H1 (cell line): ENCODE measurements at regions not wholly inside any gene's neighbourhood (a gene's known extent, or its start where the extent isn't known, plus 50 kb on each side); places are given as distances from the start of the nearest gene placed in this dataset.

Experiments used
- CTCF ChIA-PET: fragments of 300-600 bp; sonication (Branson Sonifier 250); formaldehyde crosslinking; loops from one replicate; lab custom pipeline; 2021; ENCODE audit not compliant: partially characterized antibody; lab: Charles Lee
- POLR2A ChIA-PET: fragments of 300-600 bp; sonication (Branson Sonifier 250); formaldehyde crosslinking; loops from one replicate; lab custom pipeline; 2021; ENCODE audit warnings: inconsistent platforms; ENCODE audit not compliant: partially characterized antibody; lab: Charles Lee
- DNase-seq, 2 experiments: peaks; one replicate each; pipeline versions ENCODE4 v3.0.0 to v3.0.0-alpha.2; 2010 to 2022; ENCODE audit warnings: low spot score in 2 of 2, low read depth in 1 of 2, mixed read lengths in 1 of 2
- FAIRE-seq: peaks from 2 replicates; lab custom pipeline; 2011; peaks lifted over from hg19 to GRCh38; lab: Jason Lieb, UNC
- H2AFZ ChIP-seq: 2 replicates; pipeline ENCODE4 v1.8.1; 2012; ENCODE audit warnings: low read length, inconsistent platforms
- H2AK5ac ChIP-seq: 2 replicates; pipeline ENCODE4 v1.6.1; 2013; ENCODE audit warnings: low read depth, low read length
- H2BK120ac ChIP-seq: replicated peaks from 2 replicates; pipeline ENCODE3; 2013; ENCODE audit warnings: low read depth, low read length, inconsistent platforms
- H2BK12ac ChIP-seq: 2 replicates; pipeline ENCODE4 v1.6.1; 2013; ENCODE audit warnings: low read depth, low read length
- H2BK15ac ChIP-seq: 2 replicates; pipeline ENCODE4 v1.6.1; 2013; ENCODE audit warnings: low read length
- H2BK20ac ChIP-seq: 2 replicates; pipeline ENCODE4 v1.6.1; 2013; ENCODE audit warnings: low read length
- H2BK5ac ChIP-seq: 2 replicates; pipeline ENCODE4 v1.6.1; 2013; ENCODE audit warnings: low read depth, low read length
- H3K14ac ChIP-seq: 2 replicates; pipeline ENCODE4 v1.6.1; 2013; ENCODE audit warnings: inconsistent platforms; ENCODE audit not compliant: insufficient read length
- H3K18ac ChIP-seq: 2 replicates; pipeline ENCODE4 v1.6.1; 2013; ENCODE audit warnings: low read length; ENCODE audit errors: extremely low read depth
- H3K23ac ChIP-seq: 2 replicates; pipeline ENCODE4 v1.6.1; 2013; ENCODE audit warnings: inconsistent platforms; ENCODE audit not compliant: insufficient read length
- H3K23me2 ChIP-seq: 2 replicates; pipeline ENCODE4 v1.6.1; 2013; ENCODE audit warnings: low read depth, low read length
- H3K27ac ChIP-seq: 2 replicates; pipeline ENCODE4 v1.6.1; 2011; ENCODE audit warnings: low read depth, low read length, inconsistent platforms
- H3K27me3 ChIP-seq, 4 experiments: replicated peaks in 1 of 4; 1 replicate in 1 of 4; 2 replicates in 3 of 4; pipeline versions ENCODE4 v1.6.1 to v1.8.1; 2011 to 2013; ENCODE audit warnings: low read length in 3 of 4, mild to moderate bottlenecking in 3 of 4, inconsistent platforms in 2 of 4, mixed read lengths in 2 of 4, moderate library complexity in 1 of 4; ENCODE audit not compliant: control insufficient read depth in 3 of 4, insufficient read depth in 3 of 4; ENCODE audit errors: extremely low read depth in 1 of 4
- H3K36me3 ChIP-seq, 4 experiments: 2 replicates each; pipeline versions ENCODE4 v1.6.1 to v1.8.1; 2011 to 2013; ENCODE audit warnings: mild to moderate bottlenecking in 4 of 4, low read length in 3 of 4, moderate library complexity in 2 of 4, control low read depth in 1 of 4, inconsistent platforms in 1 of 4; ENCODE audit not compliant: insufficient read depth in 4 of 4, control insufficient read depth in 2 of 4
- H3K4ac ChIP-seq: replicated peaks from 2 replicates; pipeline ENCODE3; 2013; ENCODE audit warnings: low read length, low read depth, mixed read lengths, inconsistent platforms; ENCODE audit not compliant: insufficient read length
- H3K4me1 ChIP-seq, 4 experiments: replicated peaks in 1 of 4; 1 replicate in 1 of 4; 2 replicates in 3 of 4; pipeline versions ENCODE4 v1.6.1 to v1.8.1; 2011 to 2013; ENCODE audit warnings: low read length in 3 of 4, inconsistent platforms in 2 of 4, mixed read lengths in 1 of 4; ENCODE audit not compliant: insufficient read depth in 4 of 4, control insufficient read depth in 3 of 4
- H3K4me2 ChIP-seq, 2 experiments: 2 replicates each; pipeline versions ENCODE4 v1.6.1 to v1.8.1; 2011 to 2013; ENCODE audit warnings: low read depth in 2 of 2, low read length in 2 of 2, control low read depth in 1 of 2, inconsistent platforms in 1 of 2, mild to moderate bottlenecking in 1 of 2; ENCODE audit not compliant: insufficient read depth in 1 of 2
- H3K4me3 ChIP-seq, 4 experiments: fragments of 200-600, 300-600 bp in 1 of 4; sonication (generic), shearing (Covaris generic), sonication (Bioruptor Twin) in 1 of 4; 2 replicates each; pipeline versions ENCODE4 v1.5.1 to v1.8.1; 2011 to 2016; ENCODE audit warnings: low read length in 4 of 4, low read depth in 3 of 4, control low read depth in 2 of 4, inconsistent platforms in 2 of 4, mild to moderate bottlenecking in 2 of 4, mixed read lengths in 1 of 4, moderate library complexity in 1 of 4; ENCODE audit not compliant: insufficient read depth in 2 of 4; ENCODE audit errors: extremely low read depth in 1 of 4
- H3K56ac ChIP-seq: replicated peaks from 2 replicates; pipeline ENCODE3; 2013; ENCODE audit warnings: low read depth, mild to moderate bottlenecking, mixed read lengths, low read length, inconsistent platforms; ENCODE audit not compliant: insufficient read length
- H3K79me1 ChIP-seq: 2 replicates; pipeline ENCODE4 v1.6.1; 2013; ENCODE audit warnings: low read depth, low read length, control low read depth
- H3K79me2 ChIP-seq, 2 experiments: 2 replicates each; pipeline versions ENCODE4 v1.6.1 to v1.8.1; 2012 to 2013; ENCODE audit warnings: low read length in 2 of 2, mild to moderate bottlenecking in 2 of 2, inconsistent platforms in 1 of 2; ENCODE audit not compliant: insufficient read depth in 2 of 2, control insufficient read depth in 1 of 2
- H3K9ac ChIP-seq, 4 experiments: replicated peaks in 1 of 4; 1 replicate in 1 of 4; 2 replicates in 3 of 4; pipeline versions ENCODE4 v1.6.1 to v1.8.1; 2011 to 2013; ENCODE audit warnings: low read depth in 3 of 4, low read length in 3 of 4, control low read depth in 2 of 4, mild to moderate bottlenecking in 2 of 4, moderate library complexity in 2 of 4, inconsistent platforms in 1 of 4; ENCODE audit errors: extremely low read depth in 1 of 4
- H3K9me3 ChIP-seq, 2 experiments: 2 replicates each; pipeline versions ENCODE4 v1.6.1 to v1.8.1; 2012 to 2013; ENCODE audit warnings: mild to moderate bottlenecking in 2 of 2, moderate library complexity in 2 of 2, control low read depth in 1 of 2, inconsistent platforms in 1 of 2, low read depth in 1 of 2, low read length in 1 of 2, mixed read lengths in 1 of 2; ENCODE audit not compliant: insufficient read depth in 2 of 2
- H4K20me1 ChIP-seq, 2 experiments: replicated peaks in 1 of 2; 2 replicates each; pipeline versions ENCODE3 to v1.8.1; 2011 to 2013; ENCODE audit warnings: inconsistent platforms in 2 of 2, low read length in 2 of 2, mild to moderate bottlenecking in 1 of 2; ENCODE audit not compliant: insufficient read depth in 2 of 2, control insufficient read depth in 1 of 2
- H4K5ac ChIP-seq: 2 replicates; pipeline ENCODE4 v1.6.1; 2013; ENCODE audit warnings: low read length, low read depth, mixed read lengths, inconsistent platforms; ENCODE audit not compliant: insufficient read length
- H4K8ac ChIP-seq: 2 replicates; pipeline ENCODE4 v1.8.0; 2013; ENCODE audit warnings: mild to moderate bottlenecking, moderate library complexity, low read length, inconsistent platforms; ENCODE audit not compliant: insufficient read depth; ENCODE audit errors: extremely low read depth
- H4K91ac ChIP-seq: replicated peaks from 2 replicates; pipeline ENCODE3; 2013; ENCODE audit warnings: low read length, mixed read lengths, inconsistent platforms; ENCODE audit not compliant: insufficient read length
- RFX5 ChIP-seq: IDR thresholded peaks from 2 replicates; pipeline ENCODE4 v1.6.1; 2011; ENCODE audit warnings: low read depth, low read length, improper control_type of control experiment, borderline replicate concordance
- TAF7 ChIP-seq: optimal IDR thresholded peaks from 2 replicates; pipeline ENCODE3; 2011; ENCODE audit warnings: low read depth, mild to moderate bottlenecking, inconsistent platforms, low read length, moderate library complexity, borderline replicate concordance
- YY1 ChIP-seq: IDR thresholded peaks from 2 replicates; pipeline ENCODE4 v1.6.1; 2011; ENCODE audit warnings: low read depth, mild to moderate bottlenecking, low read length
- WGBS, 2 experiments: shearing (Covaris generic) in 1 of 2; methylation state at CpG; one replicate each; pipeline versions ENCODE4 v1.1.6 to v1.1.7; 2013 to 2015; ENCODE audit warnings: low lambda C conversion rate in 2 of 2, mixed read lengths in 2 of 2, inconsistent platforms in 1 of 2, low coverage in 1 of 2, missing lambda C conversion rate in 1 of 2; ENCODE audit not compliant: insufficient replicate concordance in 2 of 2, insufficient coverage in 1 of 2, insufficient read length in 1 of 2; ENCODE audit errors: extremely low coverage in 1 of 2, missing lambda C conversion rate in 1 of 2; 5-methylcytosine and 5-hydroxymethylcytosine counted together

DNA sequence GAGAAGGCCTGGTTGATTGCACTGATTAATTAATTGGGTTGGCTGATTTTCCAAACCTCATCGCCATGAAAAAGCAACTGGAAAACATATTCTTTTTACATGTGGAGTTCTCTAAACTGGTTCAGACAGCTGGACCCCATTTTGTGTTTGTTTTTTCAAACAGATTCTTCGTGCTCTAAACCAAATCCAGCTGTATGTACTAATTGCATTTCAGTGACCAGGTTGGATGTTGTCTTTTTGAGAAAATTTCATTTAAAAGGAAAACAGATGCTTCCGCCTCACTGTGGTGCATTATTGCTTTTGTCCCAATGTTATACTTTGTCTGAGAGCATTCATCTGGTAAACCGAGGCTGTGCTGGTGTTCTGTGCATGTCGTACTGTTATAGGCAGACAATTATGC lies 67.8 kb upstream of the LNX1 start:
- DNase-seq (no peak), FAIRE-seq (no peak)
- H4K8ac ChIP-seq = no peak overlapping the region
- no peak overlapping the region for H3K4me2 ChIP-seq
- H2BK120ac ChIP-seq = no peak overlapping the region
- H4K91ac ChIP-seq = no peak overlapping the region
- no peak overlapping the region for H2AK5ac ChIP-seq
- H3K4me1 ChIP-seq = no peaks in the 10 kb centered on the region
- no peaks in the 10 kb centered on the region for H3K9me3 ChIP-seq
- H3K4ac ChIP-seq = no peak overlapping the region
- no peak overlapping the region for H3K23ac ChIP-seq
- ChIA-PET POLR2A (no interaction called here), CTCF (no interaction called here)
- H3K36me3 ChIP-seq = no peaks in the 10 kb centered on the region
- no peak overlapping the region for H4K5ac ChIP-seq
- H3K79me2 ChIP-seq = no peaks in the 10 kb centered on the region
- WGBS, 2 experiments = 92% methylated on average over 5 of the region's 5 CpGs; no CpG with 5 or more reads in 1 of the 2 experiments
- no peak overlapping the region for H3K27ac ChIP-seq
- H3K27me3 ChIP-seq = no peaks in the 10 kb centered on the region
- no peak overlapping the region for H3K4me3 ChIP-seq
- H2BK12ac ChIP-seq = no peak overlapping the region
- H3K79me1 ChIP-seq = no peaks in the 10 kb centered on the region
- H2BK5ac ChIP-seq = no peak overlapping the region
- no peak overlapping the region for H2BK15ac ChIP-seq
- no peak overlapping the region for H3K14ac ChIP-seq
- H2BK20ac ChIP-seq = no peak overlapping the region
- H3K23me2 ChIP-seq = no peaks in the 10 kb centered on the region
- H3K9ac ChIP-seq = no peak overlapping the region
- H3K18ac ChIP-seq = no peak overlapping the region
- no peak overlapping the region for H2AFZ ChIP-seq
- no peaks in the 10 kb centered on the region for H4K20me1 ChIP-seq
- H3K56ac ChIP-seq = no peak overlapping the region
- TF ChIP-seq YY1 = no peak
- TF ChIP-seq RFX5 = no peak
- TF ChIP-seq TAF7 = no peak
